ENCODE measurements at regions not wholly inside any gene's neighbourhood (a gene's known extent, or its start where the extent isn't known, plus 50 kb on each side); places are given as distances from the start of the nearest gene placed in this dataset.

DNA sequence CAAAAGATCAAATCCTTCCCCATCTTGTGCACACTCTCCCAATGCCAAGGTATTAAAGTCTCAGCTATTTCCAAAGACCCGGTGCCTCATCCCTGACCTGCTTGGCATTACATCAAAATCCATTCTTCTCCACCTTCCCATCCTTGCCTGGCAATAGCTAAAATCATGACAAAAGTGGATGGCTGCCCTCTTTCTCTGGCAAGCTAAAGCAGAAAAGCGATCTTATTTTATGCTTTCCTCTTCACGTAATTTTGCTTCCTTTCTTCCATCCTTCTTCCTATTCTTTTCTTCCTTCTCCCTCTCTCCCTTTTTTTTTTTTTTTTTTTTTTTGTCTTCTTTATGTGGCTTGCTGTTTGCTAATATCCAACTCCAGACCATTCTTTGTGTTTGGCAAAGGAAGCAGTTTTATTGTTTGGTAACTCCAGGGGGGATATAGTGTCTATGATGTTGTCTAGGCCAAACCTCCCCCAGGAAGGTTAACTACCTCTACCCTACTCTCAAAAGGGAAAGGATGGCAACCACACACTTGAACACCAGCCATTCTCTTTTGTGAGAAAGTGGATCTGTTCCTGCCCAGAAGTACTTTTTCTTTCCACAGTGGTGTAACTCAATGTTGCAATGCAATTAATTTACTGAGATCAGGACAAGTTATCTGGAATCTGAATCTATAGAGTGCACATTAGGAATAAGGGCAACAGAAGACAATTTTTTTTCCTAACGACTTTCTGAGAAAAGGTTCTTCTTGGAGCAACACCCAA, 120.9 kb upstream of the TMEM161B start:
- TF ChIP-seq, protein P1, sequence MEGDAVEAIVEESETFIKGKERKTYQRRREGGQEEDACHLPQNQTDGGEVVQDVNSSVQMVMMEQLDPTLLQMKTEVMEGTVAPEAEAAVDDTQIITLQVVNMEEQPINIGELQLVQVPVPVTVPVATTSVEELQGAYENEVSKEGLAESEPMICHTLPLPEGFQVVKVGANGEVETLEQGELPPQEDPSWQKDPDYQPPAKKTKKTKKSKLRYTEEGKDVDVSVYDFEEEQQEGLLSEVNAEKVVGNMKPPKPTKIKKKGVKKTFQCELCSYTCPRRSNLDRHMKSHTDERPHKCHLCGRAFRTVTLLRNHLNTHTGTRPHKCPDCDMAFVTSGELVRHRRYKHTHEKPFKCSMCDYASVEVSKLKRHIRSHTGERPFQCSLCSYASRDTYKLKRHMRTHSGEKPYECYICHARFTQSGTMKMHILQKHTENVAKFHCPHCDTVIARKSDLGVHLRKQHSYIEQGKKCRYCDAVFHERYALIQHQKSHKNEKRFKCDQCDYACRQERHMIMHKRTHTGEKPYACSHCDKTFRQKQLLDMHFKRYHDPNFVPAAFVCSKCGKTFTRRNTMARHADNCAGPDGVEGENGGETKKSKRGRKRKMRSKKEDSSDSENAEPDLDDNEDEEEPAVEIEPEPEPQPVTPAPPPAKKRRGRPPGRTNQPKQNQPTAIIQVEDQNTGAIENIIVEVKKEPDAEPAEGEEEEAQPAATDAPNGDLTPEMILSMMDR (IDR thresholded peaks at IDR 0.05; ENCODE audit: low read depth, low read length, poor library complexity, severe bottlenecking): no peak
- TF ChIP-seq EZH2phosphoT487 (IDR thresholded peaks at IDR 0.05; ENCODE audit: borderline replicate concordance, low read length): no peak
- no peak overlapping the region for H3K4me2 ChIP-seq (ENCODE audit: low read length)
- H4K20me1 ChIP-seq (ENCODE audit: control insufficient read depth, insufficient read depth, low read depth, low read length): no peaks in the 10 kb centered on the region
- no peak overlapping the region for H3K4me3 ChIP-seq (ENCODE audit: low read length)
- H3K27ac ChIP-seq (ENCODE audit: low read depth, low read length): no peak overlapping the region
- no peaks in the 10 kb centered on the region for H3F3A ChIP-seq (ENCODE audit: control insufficient read depth, insufficient read depth)
- H3K9me3 ChIP-seq (ENCODE audit: control insufficient read depth, insufficient read depth, low read length): no peaks in the 10 kb centered on the region
- H3K27me3 ChIP-seq (ENCODE audit: control insufficient read depth, low read length): no peaks in the 10 kb centered on the region
- no peaks in the 10 kb centered on the region for H3K79me2 ChIP-seq (ENCODE audit: control insufficient read depth, low read length)
- no peaks in the 10 kb centered on the region for H3K9me2 ChIP-seq (replicated peaks; ENCODE audit: control insufficient read depth, low read length)
- H3K36me3 ChIP-seq (ENCODE audit: control insufficient read depth, low read length): no peaks in the 10 kb centered on the region
- no peaks in the 10 kb centered on the region for H3K4me1 ChIP-seq (ENCODE audit: control insufficient read depth, low read length)

DNA sequence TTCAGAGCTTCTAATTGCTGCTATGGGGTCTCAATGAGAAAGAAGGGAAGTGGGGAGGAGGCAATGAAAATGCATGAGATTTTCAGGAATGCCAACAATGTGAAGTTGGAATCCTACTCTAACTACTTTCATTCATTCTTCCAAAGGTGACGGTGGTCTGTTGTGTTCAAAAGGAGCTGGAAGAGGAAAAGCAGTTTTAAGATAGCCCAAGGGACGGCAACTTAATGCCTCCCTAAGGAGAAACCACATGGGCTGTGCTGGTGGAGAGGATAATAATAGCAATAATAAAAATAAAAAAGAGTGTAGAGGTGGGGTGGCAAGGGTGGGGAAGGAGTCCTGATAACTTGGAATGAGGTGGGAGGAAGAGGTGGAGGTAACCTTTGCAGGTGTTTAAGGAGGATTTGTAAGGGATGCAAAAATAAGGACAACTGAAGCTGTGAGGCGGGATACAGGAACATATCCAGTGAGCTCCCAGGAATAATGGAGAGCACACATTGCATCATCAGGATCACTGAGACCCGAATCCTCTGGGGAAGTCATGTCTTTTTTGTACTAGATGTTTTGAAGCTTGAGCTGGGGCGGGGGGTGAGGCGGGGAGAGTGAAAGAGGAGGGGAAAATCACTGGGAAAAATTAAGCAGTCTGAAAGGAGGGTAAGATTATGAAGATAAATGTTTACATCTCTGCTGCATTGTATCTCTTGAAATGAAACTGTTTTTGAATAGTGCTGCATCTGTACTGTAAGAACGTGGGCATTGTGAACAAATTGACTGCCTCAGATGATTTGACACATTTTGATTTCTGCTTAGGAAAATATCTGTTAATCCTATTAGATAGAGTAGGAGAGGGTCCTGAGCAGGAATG, 120.1 kb upstream of the TMEM161B start:
- Histone ChIP-seq H3K36me3 (ENCODE audit: control insufficient read depth, low read length) (no peaks in the 10 kb centered on the region), H3K4me1 (ENCODE audit: control insufficient read depth, low read length) (no peaks in the 10 kb centered on the region), H3K79me2 (ENCODE audit: control insufficient read depth, low read length) (no peaks in the 10 kb centered on the region), H3K27me3 (ENCODE audit: control insufficient read depth, low read length) (no peaks in the 10 kb centered on the region), H3F3A (ENCODE audit: control insufficient read depth, insufficient read depth) (no peaks in the 10 kb centered on the region), H3K27ac (ENCODE audit: low read depth, low read length) (no peak overlapping the region), H4K20me1 (ENCODE audit: control insufficient read depth, insufficient read depth, low read depth, low read length) (no peaks in the 10 kb centered on the region), H3K9me2 (replicated peaks; ENCODE audit: control insufficient read depth, low read length) (no peaks in the 10 kb centered on the region), H3K9me3 (ENCODE audit: control insufficient read depth, insufficient read depth, low read length) (no peaks in the 10 kb centered on the region), H3K4me2 (ENCODE audit: low read length) (no peak overlapping the region), H3K4me3 (ENCODE audit: low read length) (no peak overlapping the region)
- no peak for TF ChIP-seq EZH2phosphoT487 (IDR thresholded peaks at IDR 0.05; ENCODE audit: borderline replicate concordance, low read length)
- TF ChIP-seq, protein P1 (IDR thresholded peaks at IDR 0.05; ENCODE audit: low read depth, low read length, poor library complexity, severe bottlenecking): no peak

DNA sequence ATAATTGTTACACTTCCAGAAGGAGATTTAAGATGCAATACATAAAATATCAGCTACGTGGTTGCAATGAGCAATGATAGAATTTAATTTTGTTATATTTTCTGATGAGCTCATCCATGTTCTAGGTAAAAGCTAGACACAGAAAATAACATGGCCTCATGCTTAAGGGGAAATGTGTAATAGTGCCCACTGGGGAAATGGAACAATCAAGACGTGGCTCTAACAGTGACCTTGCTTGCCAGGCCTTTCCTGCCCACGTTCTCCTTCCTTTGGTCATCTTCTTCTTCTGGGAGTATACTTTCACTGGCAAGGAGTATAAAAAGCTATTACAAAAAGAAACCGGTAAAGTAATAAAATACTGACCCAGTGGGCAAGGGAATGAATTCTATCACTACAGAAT, 116.2 kb upstream of the TMEM161B start:
- TF ChIP-seq EZH2phosphoT487 (IDR thresholded peaks at IDR 0.05; ENCODE audit: borderline replicate concordance, low read length): no peak
- TF ChIP-seq, protein P1 (IDR thresholded peaks at IDR 0.05; ENCODE audit: low read depth, low read length, poor library complexity, severe bottlenecking): no peak
- no peaks in the 10 kb centered on the region for H3K36me3 ChIP-seq (ENCODE audit: control insufficient read depth, low read length)
- H3K9me3 ChIP-seq (ENCODE audit: control insufficient read depth, insufficient read depth, low read length): no peaks in the 10 kb centered on the region

More for the DNA sequence above, 116.2 kb upstream of the TMEM161B start:
- Histone ChIP-seq H3K27ac (ENCODE audit: low read depth, low read length) (no peak overlapping the region), H3K27me3 (ENCODE audit: control insufficient read depth, low read length) (no peaks in the 10 kb centered on the region), H3K4me3 (ENCODE audit: low read length) (no peak overlapping the region), H3K79me2 (ENCODE audit: control insufficient read depth, low read length) (no peaks in the 10 kb centered on the region), H3K9me2 (replicated peaks; ENCODE audit: control insufficient read depth, low read length) (no peaks in the 10 kb centered on the region), H3K4me2 (ENCODE audit: low read length) (no peak overlapping the region), H3K4me1 (ENCODE audit: control insufficient read depth, low read length) (no peaks in the 10 kb centered on the region), H3F3A (ENCODE audit: control insufficient read depth, insufficient read depth) (no peaks in the 10 kb centered on the region), H4K20me1 (ENCODE audit: control insufficient read depth, insufficient read depth, low read depth, low read length) (no peaks in the 10 kb centered on the region)

Data from DOHH2 (cell line).